ENCODE measurements at regions not wholly inside any gene's neighbourhood (a gene's known extent, or its start where the extent isn't known, plus 50 kb on each side); places are given as distances from the start of the nearest gene placed in this dataset.

DNA sequence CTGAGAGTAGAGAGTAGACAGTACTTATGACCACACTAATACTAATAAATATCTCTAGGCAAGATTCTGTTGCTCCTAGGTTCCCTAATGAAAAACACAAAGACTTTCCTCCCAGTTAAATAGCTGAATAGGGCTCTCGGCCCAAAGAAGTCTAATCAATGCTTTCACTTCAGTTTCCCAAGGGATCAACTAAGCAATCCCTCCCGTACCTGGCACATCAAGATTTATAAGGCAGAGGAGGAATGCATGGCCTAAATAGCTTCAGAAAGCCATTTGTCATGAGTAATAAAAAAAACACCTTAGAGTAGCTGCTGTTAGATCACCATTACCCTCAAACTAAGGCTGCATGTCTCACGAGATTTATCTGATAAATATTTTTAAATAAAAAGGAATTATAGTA lies 56.8 kb upstream of the EXOC1L start:
- ChIA-PET CTCF (ENCODE audit: unreplicated experiment) (no interaction called here), POLR2A (no interaction called here)
- H3K9me3 ChIP-seq (ENCODE audit: low read length): no peaks in the 10 kb centered on the region
- intact Hi-C loops (cut with micrococcal nuclease; ENCODE audit: unreplicated experiment): no loop called here
- H3K4me3 ChIP-seq (ENCODE audit: low read depth, low read length, poor library complexity, severe bottlenecking): no peak overlapping the region
- no TSS peak for BruUV-seq (replicated peaks)
- no peak overlapping the region for H2AFZ ChIP-seq (ENCODE audit: low read length)
- H3K9me2 ChIP-seq (ENCODE audit: insufficient read depth, low read length): no peaks in the 10 kb centered on the region
- no peaks in the 10 kb centered on the region for H3K4me1 ChIP-seq (ENCODE audit: insufficient read depth, low read length, poor library complexity, severe bottlenecking)
- no peak for TF ChIP-seq EZH2phosphoT487 (IDR thresholded peaks at IDR 0.05; ENCODE audit: borderline replicate concordance, low read depth, low read length)
- TF ChIP-seq, protein P1, sequence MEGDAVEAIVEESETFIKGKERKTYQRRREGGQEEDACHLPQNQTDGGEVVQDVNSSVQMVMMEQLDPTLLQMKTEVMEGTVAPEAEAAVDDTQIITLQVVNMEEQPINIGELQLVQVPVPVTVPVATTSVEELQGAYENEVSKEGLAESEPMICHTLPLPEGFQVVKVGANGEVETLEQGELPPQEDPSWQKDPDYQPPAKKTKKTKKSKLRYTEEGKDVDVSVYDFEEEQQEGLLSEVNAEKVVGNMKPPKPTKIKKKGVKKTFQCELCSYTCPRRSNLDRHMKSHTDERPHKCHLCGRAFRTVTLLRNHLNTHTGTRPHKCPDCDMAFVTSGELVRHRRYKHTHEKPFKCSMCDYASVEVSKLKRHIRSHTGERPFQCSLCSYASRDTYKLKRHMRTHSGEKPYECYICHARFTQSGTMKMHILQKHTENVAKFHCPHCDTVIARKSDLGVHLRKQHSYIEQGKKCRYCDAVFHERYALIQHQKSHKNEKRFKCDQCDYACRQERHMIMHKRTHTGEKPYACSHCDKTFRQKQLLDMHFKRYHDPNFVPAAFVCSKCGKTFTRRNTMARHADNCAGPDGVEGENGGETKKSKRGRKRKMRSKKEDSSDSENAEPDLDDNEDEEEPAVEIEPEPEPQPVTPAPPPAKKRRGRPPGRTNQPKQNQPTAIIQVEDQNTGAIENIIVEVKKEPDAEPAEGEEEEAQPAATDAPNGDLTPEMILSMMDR (conservative IDR thresholded peaks at IDR 0.05; ENCODE audit: low read length): no peak
- H3K27ac ChIP-seq (ENCODE audit: low read depth, low read length, poor library complexity, severe bottlenecking): no peak overlapping the region
- DNase-seq (ENCODE audit: low spot score): no peak
- H4K20me1 ChIP-seq (ENCODE audit: insufficient read depth, low read length): no peaks in the 10 kb centered on the region
- H3K79me2 ChIP-seq (ENCODE audit: insufficient read depth, low read depth, low read length): no peaks in the 10 kb centered on the region
- H3K4me2 ChIP-seq (ENCODE audit: low read length): no peak overlapping the region
- H3K36me3 ChIP-seq (ENCODE audit: insufficient read depth, low read length): no peaks in the 10 kb centered on the region

- H3K4me3 ChIP-seq (ENCODE audit: low read depth, low read length, poor library complexity, severe bottlenecking): no peak overlapping the region
- no peaks in the 10 kb centered on the region for H3K4me1 ChIP-seq (ENCODE audit: insufficient read depth, low read length, poor library complexity, severe bottlenecking)
- ChIA-PET CTCF (ENCODE audit: unreplicated experiment) (no interaction called here), POLR2A (no interaction called here)
- intact Hi-C loops (cut with micrococcal nuclease; ENCODE audit: unreplicated experiment): no loop called here
- no peak overlapping the region for H3K4me2 ChIP-seq (ENCODE audit: low read length)
- no peaks in the 10 kb centered on the region for H4K20me1 ChIP-seq (ENCODE audit: insufficient read depth, low read length)
- TF ChIP-seq, protein P1 (conservative IDR thresholded peaks at IDR 0.05; ENCODE audit: low read length): no peak
- no peak for TF ChIP-seq EZH2phosphoT487 (IDR thresholded peaks at IDR 0.05; ENCODE audit: borderline replicate concordance, low read depth, low read length)
- no TSS peak for BruUV-seq (replicated peaks)
- H3K36me3 ChIP-seq (ENCODE audit: insufficient read depth, low read length): no peaks in the 10 kb centered on the region
- no peaks in the 10 kb centered on the region for H3K9me2 ChIP-seq (ENCODE audit: insufficient read depth, low read length)
- H3K27ac ChIP-seq (ENCODE audit: low read depth, low read length, poor library complexity, severe bottlenecking): no peak overlapping the region
- no peak for DNase-seq (ENCODE audit: low spot score)
- no peak overlapping the region for H2AFZ ChIP-seq (ENCODE audit: low read length)
- no peaks in the 10 kb centered on the region for H3K79me2 ChIP-seq (ENCODE audit: insufficient read depth, low read depth, low read length)
- H3K9me3 ChIP-seq (ENCODE audit: low read length): no peaks in the 10 kb centered on the region
Observed at GRCh38 chr4:55763996-55764395, 55.6 kb upstream of the EXOC1L start.

DNA sequence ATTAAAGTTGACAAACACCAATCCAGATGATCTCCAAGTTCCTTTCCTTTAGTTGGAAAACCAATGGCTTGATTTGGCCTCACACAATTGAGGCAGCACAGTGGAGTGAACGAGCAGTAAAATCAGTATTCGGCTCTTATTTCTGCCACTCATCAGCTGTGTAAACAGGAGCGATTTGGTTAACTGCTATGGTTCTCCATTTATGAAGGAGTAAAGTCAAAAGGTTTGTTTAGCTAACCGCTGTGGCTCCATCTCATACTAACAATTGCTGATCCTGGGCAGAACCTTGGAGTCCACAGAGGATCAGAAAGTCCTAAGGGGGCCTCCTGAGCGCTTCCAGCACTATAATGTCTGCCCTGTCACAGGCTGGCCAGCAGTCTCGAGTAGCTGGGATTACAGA lies 54.5 kb upstream of the EXOC1L start:
- H3K4me3 ChIP-seq (ENCODE audit: low read depth, low read length, poor library complexity, severe bottlenecking): no peak overlapping the region
- no peaks in the 10 kb centered on the region for H3K9me2 ChIP-seq (ENCODE audit: insufficient read depth, low read length)
- no peak overlapping the region for H2AFZ ChIP-seq (ENCODE audit: low read length)
- CTCF ChIA-PET (ENCODE audit: unreplicated experiment): no interaction called here
- intact Hi-C loops (cut with micrococcal nuclease; ENCODE audit: unreplicated experiment): no loop called here
- H3K27ac ChIP-seq (ENCODE audit: low read depth, low read length, poor library complexity, severe bottlenecking): no peak overlapping the region
- H3K9me3 ChIP-seq (ENCODE audit: low read length): no peaks in the 10 kb centered on the region
- TF ChIP-seq, protein P1 (conservative IDR thresholded peaks at IDR 0.05; ENCODE audit: low read length): no peak
- no peak for TF ChIP-seq EZH2phosphoT487 (IDR thresholded peaks at IDR 0.05; ENCODE audit: borderline replicate concordance, low read depth, low read length)
- H3K36me3 ChIP-seq (ENCODE audit: insufficient read depth, low read length): no peaks in the 10 kb centered on the region
- POLR2A ChIA-PET: no interaction called here
- H3K79me2 ChIP-seq (ENCODE audit: insufficient read depth, low read depth, low read length): no peaks in the 10 kb centered on the region
- no peak for DNase-seq (ENCODE audit: low spot score)
- BruUV-seq (replicated peaks): no TSS peak
- H3K4me2 ChIP-seq (ENCODE audit: low read length): no peak overlapping the region
- H3K4me1 ChIP-seq (ENCODE audit: insufficient read depth, low read length, poor library complexity, severe bottlenecking): no peaks in the 10 kb centered on the region
- H4K20me1 ChIP-seq (ENCODE audit: insufficient read depth, low read length): no peaks in the 10 kb centered on the region

Data from OCI-LY7 (cell line).